CD4-positive, alpha-beta memory T cell (primary cell): ENCODE measurements at regions not wholly inside any gene's neighbourhood (a gene's known extent, or its start where the extent isn't known, plus 50 kb on each side); places are given as distances from the start of the nearest gene placed in this dataset.

ENCODE experiments used
- CTCF ChIA-PET: fragments of 350-600 bp; sonication (Branson Sonifier 250); formaldehyde crosslinking; loops from one replicate; lab custom pipeline; 2021; ENCODE audit warnings: inconsistent platforms; ENCODE audit not compliant: partially characterized antibody; lab: Charles Lee
- POLR2A ChIA-PET: fragments of 350-600 bp; sonication (Branson Sonifier 250); formaldehyde crosslinking; loops from one replicate; lab custom pipeline; 2021; ENCODE audit not compliant: partially characterized antibody; lab: Charles Lee
- DNase-seq, 5 donors: peaks; one replicate each; pipeline versions ENCODE4 v3.0.0 to v3.0.0-alpha.2; 2020 to 2022; ENCODE audit warnings: mixed read lengths in 1 of 5
- H3K27ac ChIP-seq: one replicate; pipeline ENCODE4 v1.7.0; 2013; ENCODE audit warnings: low read depth, low read length
- H3K27me3 ChIP-seq: 2 replicates; pipeline ENCODE4 v1.7.0; 2013; ENCODE audit warnings: mild to moderate bottlenecking, low read length, moderate library complexity; ENCODE audit not compliant: insufficient read depth
- H3K36me3 ChIP-seq: 2 replicates; pipeline ENCODE4 v1.7.0; 2013; ENCODE audit warnings: mild to moderate bottlenecking, low read length, moderate library complexity; ENCODE audit not compliant: insufficient read depth
- H3K4me1 ChIP-seq: 2 replicates; pipeline ENCODE4 v1.7.0; 2013; ENCODE audit warnings: mild to moderate bottlenecking, low read length, moderate library complexity; ENCODE audit not compliant: insufficient read depth
- H3K4me3 ChIP-seq, 2 donors: one replicate each; pipeline ENCODE4 v1.7.0; 2013; ENCODE audit warnings: low read length in 2 of 2, mild to moderate bottlenecking in 1 of 2
- H3K9me3 ChIP-seq, 2 donors: one replicate each; pipeline ENCODE4 v1.7.0; 2013; ENCODE audit warnings: low read length in 2 of 2, control low read depth in 1 of 2; ENCODE audit not compliant: control insufficient read depth in 1 of 2
- H3K27ac Mint-ChIP-seq, 7 donors: one replicate each; pipeline ENCODE4 v1.8.0; 2020 to 2021; ENCODE audit warnings: mixed read lengths in 7 of 7, mild to moderate bottlenecking in 6 of 7, inconsistent platforms in 3 of 7, moderate library complexity in 3 of 7
- H3K27me3 Mint-ChIP-seq, 2 donors: one replicate each; pipeline ENCODE4 v1.8.0; 2020 to 2021; ENCODE audit warnings: mixed read lengths in 2 of 2
- H3K36me3 Mint-ChIP-seq, 2 donors: one replicate each; pipeline ENCODE4 v1.8.0; 2020 to 2021; ENCODE audit warnings: mixed read lengths in 2 of 2, inconsistent platforms in 1 of 2, mild to moderate bottlenecking in 1 of 2
- H3K4me1 Mint-ChIP-seq, 4 donors: one replicate each; pipeline ENCODE4 v1.8.0; 2020 to 2021; ENCODE audit warnings: mixed read lengths in 4 of 4, mild to moderate bottlenecking in 1 of 4
- H3K4me3 Mint-ChIP-seq, 8 donors: one replicate each; pipeline ENCODE4 v1.8.0; 2020 to 2021; ENCODE audit warnings: mixed read lengths in 8 of 8, mild to moderate bottlenecking in 7 of 8, moderate library complexity in 6 of 8, inconsistent platforms in 3 of 8
- H3K9me3 Mint-ChIP-seq, 8 donors: one replicate each; pipeline ENCODE4 v1.8.0; 2020 to 2021; ENCODE audit warnings: mixed read lengths in 8 of 8, mild to moderate bottlenecking in 5 of 8, inconsistent platforms in 3 of 8, moderate library complexity in 1 of 8
- intact Hi-C: fragments of 100-400 bp; cut with micrococcal nuclease; formaldehyde crosslinking; loops from one replicate; pipeline ENCODE4 v1.15.1; 2023

DNA sequence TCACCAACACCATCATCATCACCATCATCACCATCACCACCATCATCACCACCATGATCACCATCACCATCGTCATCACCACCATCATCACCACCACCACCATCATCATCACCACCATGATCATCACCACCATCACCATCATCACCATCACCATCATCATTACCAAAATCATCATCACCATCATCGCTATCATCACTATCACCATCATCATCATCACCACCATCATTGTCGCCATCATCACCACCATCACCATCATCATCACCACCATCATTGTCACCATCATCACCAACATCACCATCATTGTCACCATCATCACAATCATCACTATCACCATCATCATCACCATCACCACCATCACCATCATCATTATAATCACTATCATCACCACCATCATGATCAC lies 893.5 kb downstream of the TBC1D22A start:
- ChIA-PET CTCF (no interaction called here), POLR2A (no interaction called here)
- no peak for DNase-seq
- no peaks in the 10 kb centered on the region for H3K9me3 ChIP-seq
- H3K27ac ChIP-seq: no peak overlapping the region
- Mint-ChIP-seq H3K27me3 (peaks cover 0 to 4% of the 10 kb centered on the region in 2 donors), H3K9me3 (peaks cover 0 to 7% (median 3%) of the 10 kb centered on the region in 8 donors), H3K4me3 (no peak overlapping the region), H3K36me3 (no peaks in the 10 kb centered on the region), H3K27ac (no peak overlapping the region), H3K4me1 (no peaks in the 10 kb centered on the region)
- no peaks in the 10 kb centered on the region for H3K36me3 ChIP-seq
- H3K4me3 ChIP-seq: no peak overlapping the region
- H3K27me3 ChIP-seq: no peaks in the 10 kb centered on the region
- no peaks in the 10 kb centered on the region for H3K4me1 ChIP-seq
- intact Hi-C loops: no loop called here

DNA sequence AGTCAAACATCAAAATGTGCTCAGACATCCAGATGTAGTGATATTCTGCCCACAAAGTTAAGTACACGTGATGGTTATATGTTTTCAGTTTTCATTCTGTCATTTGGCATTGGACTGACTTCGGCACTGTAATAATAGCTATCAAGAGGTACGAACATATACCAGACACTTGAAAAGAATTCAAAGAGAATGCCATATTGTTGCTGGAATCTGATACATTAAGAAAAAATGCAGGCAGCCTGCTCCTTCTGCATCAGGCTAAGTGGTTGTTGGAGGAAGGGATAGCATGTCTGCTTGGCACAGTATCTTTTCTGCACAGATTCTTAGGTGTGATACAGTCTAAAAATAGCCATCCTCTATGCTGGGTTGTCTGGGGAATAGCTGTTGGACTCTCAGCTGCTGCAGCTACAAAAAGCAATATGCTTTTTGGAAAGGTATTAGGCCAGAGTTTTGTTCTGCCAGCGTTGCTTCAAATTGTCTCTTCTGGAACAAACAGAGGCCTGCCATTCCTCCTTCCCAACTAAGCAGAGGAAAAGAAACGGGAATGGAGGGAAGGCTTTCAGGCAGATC lies 892.6 kb downstream of the TBC1D22A start:
- H3K4me3 Mint-ChIP-seq: no peak overlapping the region
- H3K4me1 Mint-ChIP-seq: no peaks in the 10 kb centered on the region
- H3K27me3 Mint-ChIP-seq: peaks cover 0 to 4% of the 10 kb centered on the region in 2 donors
- H3K36me3 ChIP-seq: no peaks in the 10 kb centered on the region
- H3K9me3 ChIP-seq: no peaks in the 10 kb centered on the region
- ChIA-PET POLR2A (no interaction called here), CTCF (no interaction called here)
- no peak overlapping the region for H3K4me3 ChIP-seq
- no peaks in the 10 kb centered on the region for H3K27me3 ChIP-seq
- intact Hi-C loops: no loop called here
- H3K9me3 Mint-ChIP-seq: peaks cover 0 to 4% (median 0%) of the 10 kb centered on the region in 8 donors
- DNase-seq: no peak
- no peaks in the 10 kb centered on the region for H3K36me3 Mint-ChIP-seq
- no peaks in the 10 kb centered on the region for H3K4me1 ChIP-seq
- no peak overlapping the region for H3K27ac ChIP-seq
- no peak overlapping the region for H3K27ac Mint-ChIP-seq

DNA sequence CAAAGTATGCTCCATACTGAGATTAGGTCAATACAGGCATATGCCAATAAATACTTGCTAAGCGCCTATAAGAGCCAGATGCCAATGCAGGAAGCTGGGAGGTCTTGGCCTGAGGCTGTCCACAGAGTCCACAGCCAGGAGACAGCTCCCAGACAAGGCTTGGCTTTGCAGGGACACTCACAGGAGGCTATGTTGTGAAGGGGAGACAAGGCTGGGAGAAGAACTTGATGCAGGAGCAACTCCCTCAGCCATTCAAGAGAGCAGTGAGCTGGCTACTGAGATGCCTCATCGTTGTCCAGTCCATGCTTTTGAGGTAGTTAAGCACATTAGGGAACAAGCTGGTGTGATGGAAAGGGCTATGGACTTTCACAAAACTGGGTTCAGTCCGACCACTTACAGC lies 891.5 kb downstream of the TBC1D22A start:
- CTCF ChIA-PET: no interaction called here
- intact Hi-C loops: no loop called here

DNA sequence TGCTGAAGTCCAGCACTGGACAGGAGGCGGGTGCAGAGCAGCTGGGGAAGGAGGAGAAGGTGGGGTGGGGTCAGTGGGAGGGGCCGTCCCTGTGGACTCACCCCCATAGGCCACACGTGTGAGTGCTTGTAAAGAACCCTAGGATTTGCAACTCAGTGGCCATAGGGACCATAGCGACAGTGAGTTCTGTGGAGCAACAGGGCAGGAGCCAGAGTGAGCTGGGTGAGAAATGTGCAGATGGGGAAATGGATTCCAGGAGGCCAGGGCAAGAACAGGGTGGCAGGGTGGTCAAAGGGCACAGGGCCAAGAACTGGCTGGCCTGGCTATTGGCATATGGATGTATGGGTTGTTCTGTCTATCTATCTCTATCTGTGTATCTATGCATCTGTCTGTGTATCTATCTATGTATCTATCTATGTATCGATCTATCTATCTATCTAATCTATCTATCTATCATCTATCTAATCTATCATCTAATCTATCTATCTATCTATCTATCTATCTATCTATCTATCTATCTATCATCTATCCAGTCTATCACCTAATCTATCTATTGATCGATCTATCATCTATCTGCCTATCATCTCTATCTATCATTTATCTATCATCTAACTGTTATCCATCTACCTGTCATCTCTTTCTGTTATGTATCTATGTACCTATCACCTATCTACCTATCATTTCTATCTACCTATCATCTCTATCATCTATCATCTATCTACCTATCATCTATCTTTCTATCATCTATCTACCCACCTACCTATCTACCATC lies 889.0 kb downstream of the TBC1D22A start:
- CTCF ChIA-PET: no interaction called here

More for the DNA sequence above, 891.5 kb downstream of the TBC1D22A start:
- Mint-ChIP-seq H3K27ac (no peak overlapping the region), H3K4me1 (no peaks in the 10 kb centered on the region), H3K9me3 (peaks cover 0 to 4% (median 0%) of the 10 kb centered on the region in 8 donors), H3K4me3 (no peak overlapping the region), H3K36me3 (no peaks in the 10 kb centered on the region), H3K27me3 (peaks cover 0 to 4% of the 10 kb centered on the region in 2 donors)
- POLR2A ChIA-PET: no interaction called here
- H3K4me3 ChIP-seq: no peak overlapping the region
- no peaks in the 10 kb centered on the region for H3K27me3 ChIP-seq
- no peaks in the 10 kb centered on the region for H3K9me3 ChIP-seq
- no peaks in the 10 kb centered on the region for H3K36me3 ChIP-seq
- DNase-seq: no peak
- H3K27ac ChIP-seq: no peak overlapping the region
- no peaks in the 10 kb centered on the region for H3K4me1 ChIP-seq

DNA sequence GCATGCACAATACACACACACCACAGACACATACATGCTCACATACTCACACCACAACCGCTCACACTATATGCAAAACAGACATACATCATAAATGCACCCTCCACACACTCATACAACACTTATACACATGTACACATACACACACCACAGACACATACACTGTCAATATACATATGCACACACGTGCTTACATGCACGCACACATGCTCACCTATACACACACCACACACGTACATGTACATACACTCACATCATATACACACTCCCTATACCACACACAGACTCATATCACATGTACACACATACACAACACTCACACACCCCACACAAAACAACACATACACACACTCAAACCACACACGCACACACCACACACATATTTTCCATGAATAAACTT lies 885.3 kb downstream of the TBC1D22A start:
- Mint-ChIP-seq H3K4me3 (no peak overlapping the region), H3K4me1 (no peaks in the 10 kb centered on the region), H3K36me3 (no peaks in the 10 kb centered on the region), H3K27ac (no peak overlapping the region), H3K27me3 (peaks cover 0 to 1% of the 10 kb centered on the region in 2 donors), H3K9me3 (peaks cover 0 to 8% (median 2%) of the 10 kb centered on the region in 8 donors)
- Histone ChIP-seq H3K9me3 (no peaks in the 10 kb centered on the region), H3K36me3 (no peaks in the 10 kb centered on the region), H3K27me3 (no peaks in the 10 kb centered on the region), H3K4me3 (no peak overlapping the region), H3K4me1 (no peaks in the 10 kb centered on the region), H3K27ac (no peak overlapping the region)
- POLR2A ChIA-PET: no interaction called here
- CTCF ChIA-PET: no interaction called here
- intact Hi-C loops: no loop called here
- no peak for DNase-seq

More for the DNA sequence above, 889.0 kb downstream of the TBC1D22A start:
- H3K9me3 ChIP-seq: no peaks in the 10 kb centered on the region
- no peaks in the 10 kb centered on the region for H3K36me3 ChIP-seq
- Mint-ChIP-seq H3K27ac (no peak overlapping the region), H3K9me3 (peaks cover 0 to 4% (median 0%) of the 10 kb centered on the region in 8 donors), H3K4me1 (no peaks in the 10 kb centered on the region), H3K36me3 (no peaks in the 10 kb centered on the region), H3K4me3 (no peak overlapping the region), H3K27me3 (no peaks in the 10 kb centered on the region)
- no peak for DNase-seq
- H3K4me1 ChIP-seq: no peaks in the 10 kb centered on the region
- POLR2A ChIA-PET: no interaction called here
- H3K27ac ChIP-seq: no peak overlapping the region
- H3K27me3 ChIP-seq: no peaks in the 10 kb centered on the region
- H3K4me3 ChIP-seq: no peak overlapping the region
- intact Hi-C loops: no loop called here

DNA sequence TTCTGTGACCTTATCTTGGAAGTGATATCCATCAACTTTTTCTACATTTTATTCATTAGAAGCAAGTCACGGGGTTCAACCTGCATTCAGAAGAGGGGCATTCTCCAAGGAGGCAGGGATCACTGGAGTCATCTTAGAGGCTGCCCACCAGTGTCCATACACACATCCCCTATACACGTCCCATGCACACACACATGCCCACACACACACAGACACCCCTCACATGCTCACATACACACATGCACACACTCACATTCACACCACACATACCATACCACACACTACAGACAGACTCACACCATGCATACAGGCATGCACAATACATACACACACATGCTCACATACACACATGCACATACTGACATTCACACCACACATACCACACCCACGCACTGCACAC lies 884.7 kb downstream of the TBC1D22A start:
- intact Hi-C loops: no loop called here
- no peak overlapping the region for H3K27ac ChIP-seq
- Mint-ChIP-seq H3K9me3 (peaks cover 0 to 8% (median 3%) of the 10 kb centered on the region in 8 donors), H3K27me3 (peaks cover 0 to 4% of the 10 kb centered on the region in 2 donors), H3K4me1 (no peaks in the 10 kb centered on the region), H3K36me3 (no peaks in the 10 kb centered on the region), H3K4me3 (no peak overlapping the region), H3K27ac (no peak overlapping the region)
- no peaks in the 10 kb centered on the region for H3K36me3 ChIP-seq
- no peaks in the 10 kb centered on the region for H3K4me1 ChIP-seq
- CTCF ChIA-PET: no interaction called here
- no peak for DNase-seq
- H3K4me3 ChIP-seq: no peak overlapping the region
- no peaks in the 10 kb centered on the region for H3K9me3 ChIP-seq
- H3K27me3 ChIP-seq: no peaks in the 10 kb centered on the region
- POLR2A ChIA-PET: no interaction called here

DNA sequence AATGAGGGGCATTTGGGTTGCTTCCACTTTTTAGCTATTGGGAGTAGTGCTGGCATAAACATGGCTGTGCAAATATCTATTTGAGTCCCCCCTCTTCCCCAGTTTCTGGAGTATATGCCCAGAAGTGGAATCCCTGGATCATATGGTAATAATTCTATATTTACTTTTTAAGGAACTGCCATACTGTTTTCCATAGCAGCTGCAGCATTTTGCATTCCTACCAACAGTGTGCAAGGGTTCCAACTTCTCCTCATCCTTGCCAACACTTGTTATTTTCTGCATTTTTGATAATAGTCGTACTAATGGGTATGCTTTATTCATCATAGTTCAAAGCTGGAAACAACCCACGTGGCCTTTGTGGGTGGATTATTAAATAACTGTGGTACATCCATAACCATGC lies 883.5 kb downstream of the TBC1D22A start:
- Histone ChIP-seq H3K27me3 (no peaks in the 10 kb centered on the region), H3K4me3 (no peak overlapping the region), H3K27ac (no peak overlapping the region), H3K9me3 (no peaks in the 10 kb centered on the region), H3K4me1 (no peaks in the 10 kb centered on the region), H3K36me3 (no peaks in the 10 kb centered on the region)
- intact Hi-C loops: no loop called here
- ChIA-PET CTCF (no interaction called here), POLR2A (no interaction called here)
- Mint-ChIP-seq H3K4me3 (no peak overlapping the region), H3K36me3 (no peaks in the 10 kb centered on the region), H3K27ac (no peak overlapping the region), H3K9me3 (peaks cover 0 to 10% (median 4%) of the 10 kb centered on the region in 8 donors), H3K27me3 (peaks cover 0 to 4% of the 10 kb centered on the region in 2 donors), H3K4me1 (no peaks in the 10 kb centered on the region)
- DNase-seq: no peak
